GM18508 (cell line): ENCODE measurements at regions not wholly inside any gene's neighbourhood (a gene's known extent, or its start where the extent isn't known, plus 50 kb on each side); places are given as distances from the start of the nearest gene placed in this dataset.
"Not testable (repeated sequence)": the region's sequence is repeated elsewhere in the genome, so short reads cannot be mapped to it uniquely, and the experiment has no call there.

Experiments used
- ATAC-seq: cut with Tn5 transposase; IDR thresholded peaks from one replicate; pipeline ENCODE4 v1.9.1; 2021; ENCODE audit warnings: moderate number of reproducible peaks; ENCODE audit not compliant: insufficient read depth, unreplicated experiment

GRCh38 chr14:86420131-86420530, 890.2 kb downstream of the FLRT2 start:
- ATAC-seq: no peak

- ATAC-seq: no peak
Measured at GRCh38 chr14:86414146-86414545, 884.2 kb downstream of the FLRT2 start.

GRCh38 chr14:86404989-86405649, 875.2 kb downstream of the FLRT2 start:
- no peak for ATAC-seq

- no peak for ATAC-seq
Measured at GRCh38 chr14:86404425-86404824, 874.5 kb downstream of the FLRT2 start.

GRCh38 chr14:86402545-86402944, 872.6 kb downstream of the FLRT2 start:
- ATAC-seq: no peak

- no peak for ATAC-seq
Measured at GRCh38 chr14:86391085-86391484, 861.1 kb downstream of the FLRT2 start.

- no peak for ATAC-seq
Measured at GRCh38 chr14:86388216-86388615, 858.3 kb downstream of the FLRT2 start.

- ATAC-seq: no peak
Measured at GRCh38 chr14:86373886-86374285, 843.9 kb downstream of the FLRT2 start.

GRCh38 chr14:86372402-86372801, 842.5 kb downstream of the FLRT2 start:
- ATAC-seq: no peak

- ATAC-seq: no peak
Measured at GRCh38 chr14:86364634-86365033, 834.7 kb downstream of the FLRT2 start.

- no peak for ATAC-seq
Measured at GRCh38 chr14:86363576-86363975, 833.6 kb downstream of the FLRT2 start.

GRCh38 chr14:86363047-86363446, 833.1 kb downstream of the FLRT2 start:
- no peak for ATAC-seq

GRCh38 chr14:86357876-86358275, 827.9 kb downstream of the FLRT2 start:
- ATAC-seq: no peak

GRCh38 chr14:86357119-86357518, 827.2 kb downstream of the FLRT2 start:
- ATAC-seq: no peak

GRCh38 chr14:86346818-86347384, 817.0 kb downstream of the FLRT2 start:
- no peak for ATAC-seq

GRCh38 chr14:86334355-86334754, 804.4 kb downstream of the FLRT2 start:
- ATAC-seq: no peak

- ATAC-seq: no peak
Measured at GRCh38 chr14:86333493-86333892, 803.5 kb downstream of the FLRT2 start.

- no peak for ATAC-seq
Measured at GRCh38 chr14:86331341-86331740, 801.4 kb downstream of the FLRT2 start.

GRCh38 chr14:86321151-86321550, 791.2 kb downstream of the FLRT2 start:
- ATAC-seq: no peak

GRCh38 chr14:86312154-86312665, 782.3 kb downstream of the FLRT2 start:
- not testable (repeated sequence) for ATAC-seq

GRCh38 chr14:86311151-86311550, 781.2 kb downstream of the FLRT2 start:
- ATAC-seq: no peak

- ATAC-seq: no peak
Measured at GRCh38 chr14:86310611-86311010, 780.7 kb downstream of the FLRT2 start.
